Cardiac fibroblast (primary cell): ENCODE measurements at regions not wholly inside any gene's neighbourhood (a gene's known extent, or its start where the extent isn't known, plus 50 kb on each side); places are given as distances from the start of the nearest gene placed in this dataset.

Source experiments
- DNase-seq, 2 donors: peaks; one replicate each; pipeline versions ENCODE4 v3.0.0 to v3.0.0-alpha.2; 2010; ENCODE audit warnings: low read depth in 2 of 2
- H3K4me3 ChIP-seq, 2 donors: replicated peaks in 1 of 2; 1 replicate in 1 of 2; 2 replicates in 1 of 2; pipeline ENCODE4 v1.5.1; 2011; ENCODE audit warnings: low read depth in 2 of 2, low read length in 2 of 2, mild to moderate bottlenecking in 2 of 2, moderate library complexity in 1 of 2
- CTCF ChIP-seq: IDR thresholded peaks from one replicate; pipeline ENCODE4 v1.5.1; 2011; ENCODE audit warnings: low read depth, mild to moderate bottlenecking, low read length, inconsistent platforms

- H3K4me3 ChIP-seq: no peak overlapping the region
- TF ChIP-seq CTCF: no peak
- DNase-seq: no peak
Measured at GRCh38 chr1:37265156-37265555, 209.2 kb upstream of the ZC3H12A start.

- no peak for DNase-seq
- no peak overlapping the region for H3K4me3 ChIP-seq
- no peak for TF ChIP-seq CTCF
Measured at GRCh38 chr1:37265786-37266667, 208.4 kb upstream of the ZC3H12A start.

- DNase-seq: no peak
- TF ChIP-seq CTCF: no peak
- no peak overlapping the region for H3K4me3 ChIP-seq
Measured at GRCh38 chr1:37267111-37267835, 207.1 kb upstream of the ZC3H12A start.

GRCh38 chr1:37270639-37271038, 203.7 kb upstream of the ZC3H12A start:
- no peak overlapping the region for H3K4me3 ChIP-seq
- DNase-seq: no peak
- TF ChIP-seq CTCF: no peak

- no peak for TF ChIP-seq CTCF
- H3K4me3 ChIP-seq: no peak overlapping the region
- no peak for DNase-seq
Measured at GRCh38 chr1:37272626-37273025, 201.8 kb upstream of the ZC3H12A start.

- no peak overlapping the region for H3K4me3 ChIP-seq
- DNase-seq: no peak
- no peak for TF ChIP-seq CTCF
Measured at GRCh38 chr1:37274486-37274885, 199.9 kb upstream of the ZC3H12A start.
